Psoas muscle (tissue), 7 donors: ENCODE measurements at regions not wholly inside any gene's neighbourhood (a gene's known extent, or its start where the extent isn't known, plus 50 kb on each side); places are given as distances from the start of the nearest gene placed in this dataset.

Experiments
- ATAC-seq, 4 donors: fragments of 200-7000 bp; cut with Tn5 transposase; one replicate each; pipeline ENCODE4 v1.9.1; 2020; ENCODE audit warnings: moderate library complexity in 3 of 4, mild to moderate bottlenecking in 2 of 4
- DNase-seq, 2 donors: peaks; one replicate each; pipeline ENCODE4 v3.0.0-alpha.2; 2020
- H3K27ac ChIP-seq: fragments of 200-600 bp; one replicate; pipeline ENCODE4 v1.8.0; 2022
- H3K27me3 ChIP-seq, 3 donors: fragments of 200-600 bp in 1 of 3; one replicate each; pipeline versions ENCODE4 v1.6.1 to v1.8.0; 2013 to 2022; ENCODE audit warnings: low read length in 2 of 3, mild to moderate bottlenecking in 2 of 3, moderate library complexity in 1 of 3; ENCODE audit not compliant: insufficient read depth in 3 of 3
- H3K36me3 ChIP-seq, 2 donors: fragments of 200-600 bp in 1 of 2; one replicate each; pipeline versions ENCODE4 v1.6.1 to v1.8.0; 2013 to 2022; ENCODE audit warnings: low read depth in 1 of 2, mild to moderate bottlenecking in 1 of 2, moderate library complexity in 1 of 2; ENCODE audit not compliant: insufficient read depth in 1 of 2
- H3K4me1 ChIP-seq: fragments of 200-600 bp; one replicate; pipeline ENCODE4 v1.8.0; 2022
- H3K4me3 ChIP-seq: fragments of 200-600 bp; one replicate; pipeline ENCODE4 v1.8.0; 2022; ENCODE audit warnings: mild to moderate bottlenecking
- H3K9me3 ChIP-seq: fragments of 200-600 bp; one replicate; pipeline ENCODE4 v1.8.0; 2022
- CTCF ChIP-seq: fragments of 200-600 bp; IDR thresholded peaks from one replicate; pipeline ENCODE4 v1.8.0; 2022; ENCODE audit warnings: antibody characterized with exemption
- WGBS, 3 donors: extraction: QIAGEN DNeasy Blood & Tissue Kit; methylation state at CpG; one replicate each; pipeline versions ENCODE4 v1.1.6 to v1.1.7; 2013; 5-methylcytosine and 5-hydroxymethylcytosine counted together
- intact Hi-C, 2 donors: fragments of 100-400 bp; cut with DNase I; formaldehyde crosslinking; loops; one replicate each; pipeline versions ENCODE4 v1.11.0 to v1.14.2; 2022
- donor health status: healthy with polysubstance abuse.
- donor health status: DM: no; HTN: no; CAD: no; lungs with moderate emphysema.
- donor health status: Bipolar disorder and iron deficiency.
- donor health status: healthy.
- donor health status: DM: yes; HTN: yes; CAD: no.
- donor health status: DM: no; HTN: no; CAD: no.
- donor health status: DM: yes; HTN: yes; CAD: no.

- no peak overlapping the region for H3K27ac ChIP-seq
- 87 to 91% (median 88%) methylated on average over 5 of the region's 5 CpGs for WGBS, 3 donors
- DNase-seq (no peak), ATAC-seq (no peak)
- no peaks in the 10 kb centered on the region for H3K36me3 ChIP-seq
- no peaks in the 10 kb centered on the region for H3K27me3 ChIP-seq
- intact Hi-C loops: no loop called here
- no peak for TF ChIP-seq CTCF
- no peak overlapping the region for H3K4me3 ChIP-seq
- no peaks in the 10 kb centered on the region for H3K4me1 ChIP-seq
- no peaks in the 10 kb centered on the region for H3K9me3 ChIP-seq
Observed at GRCh38 chr12:18969512-18969911, 160.0 kb upstream of the PLEKHA5 start.

- no peaks in the 10 kb centered on the region for H3K27me3 ChIP-seq
- H3K27ac ChIP-seq: no peak overlapping the region
- ATAC-seq: no peak
- no peaks in the 10 kb centered on the region for H3K36me3 ChIP-seq
- TF ChIP-seq CTCF: no peak
- DNase-seq: no peak
- peaks cover under 1% of the 10 kb centered on the region for H3K9me3 ChIP-seq
- H3K4me1 ChIP-seq: no peaks in the 10 kb centered on the region
- WGBS, 3 donors: 91 to 94% (median 92%) methylated on average over 6 of the region's 6 CpGs
- intact Hi-C loops: no loop called here
- no peak overlapping the region for H3K4me3 ChIP-seq
Observed at GRCh38 chr12:18970603-18971002, 158.9 kb upstream of the PLEKHA5 start.

- Histone ChIP-seq H3K27me3 (no peaks in the 10 kb centered on the region), H3K27ac (no peak overlapping the region), H3K4me3 (no peak overlapping the region), H3K36me3 (no peaks in the 10 kb centered on the region), H3K9me3 (peaks cover 6% of the 10 kb centered on the region), H3K4me1 (no peaks in the 10 kb centered on the region)
- WGBS, 3 donors: 88 to 92% (median 91%) methylated on average over 3 of the region's 3 CpGs
- intact Hi-C loops: no loop called here
- ATAC-seq (no peak), DNase-seq (no peak)
- no peak for TF ChIP-seq CTCF
Observed at GRCh38 chr12:18971932-18972331, 157.6 kb upstream of the PLEKHA5 start.

GRCh38 chr12:18975933-18976332 is 153.6 kb upstream of the PLEKHA5 start:
- Histone ChIP-seq H3K4me1 (no peaks in the 10 kb centered on the region), H3K9me3 (peaks cover 12% of the 10 kb centered on the region), H3K4me3 (no peak overlapping the region), H3K36me3 (no peaks in the 10 kb centered on the region), H3K27ac (no peak overlapping the region), H3K27me3 (no peaks in the 10 kb centered on the region)
- DNase-seq: no peak
- intact Hi-C loops: no loop called here
- ATAC-seq: no peak
- WGBS, 3 donors: 52 to 64% (median 59%) methylated on average over 3 of the region's 3 CpGs
- TF ChIP-seq CTCF: no peak

GRCh38 chr12:18979401-18980126 is 150.0 kb upstream of the PLEKHA5 start:
- Histone ChIP-seq H3K36me3 (no peaks in the 10 kb centered on the region), H3K27me3 (no peaks in the 10 kb centered on the region), H3K4me1 (no peaks in the 10 kb centered on the region), H3K27ac (no peak overlapping the region), H3K9me3 (peaks cover 17% of the 10 kb centered on the region), H3K4me3 (no peak overlapping the region)
- DNase-seq (no peak), ATAC-seq (no peak)
- TF ChIP-seq CTCF: no peak
- intact Hi-C loops: no loop called here
- WGBS, 3 donors: 75 to 80% (median 79%) methylated on average over 5 of the region's 5 CpGs
